ENCODE measurements at regions not wholly inside any gene's neighbourhood (a gene's known extent, or its start where the extent isn't known, plus 50 kb on each side); places are given as distances from the start of the nearest gene placed in this dataset.

GRCh38 chr1:81379430-81379829 lies 421.3 kb upstream of the ADGRL2 start:
- DNase-seq: no peak

- no peak for DNase-seq
These were observed 423.3 kb upstream of the ADGRL2 start for GRCh38 chr1:81377406-81377805.

GRCh38 chr1:81375884-81376548 lies 424.7 kb upstream of the ADGRL2 start:
- no peak for DNase-seq

GRCh38 chr1:81374481-81374880 lies 426.3 kb upstream of the ADGRL2 start:
- no peak for DNase-seq

DNA sequence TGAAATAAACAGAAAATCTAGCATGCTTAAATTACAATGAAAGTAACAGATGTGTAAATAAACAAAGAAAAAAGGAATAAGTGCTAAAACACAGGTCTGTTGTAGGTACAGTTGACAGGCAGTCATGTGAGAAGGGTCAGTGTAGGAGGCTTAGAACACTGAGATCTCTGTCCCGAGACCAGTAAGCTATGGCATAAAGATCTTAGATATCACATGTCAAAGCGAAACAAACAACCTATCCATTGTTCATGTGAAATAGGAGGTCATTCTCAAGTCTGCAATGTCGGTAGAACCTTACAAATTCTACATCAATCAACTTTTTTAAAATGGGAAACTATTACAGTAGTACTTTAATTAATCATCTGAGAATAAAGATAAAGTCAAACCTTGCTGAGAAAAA lies 428.9 kb upstream of the ADGRL2 start:
- DNase-seq: no peak

DNA sequence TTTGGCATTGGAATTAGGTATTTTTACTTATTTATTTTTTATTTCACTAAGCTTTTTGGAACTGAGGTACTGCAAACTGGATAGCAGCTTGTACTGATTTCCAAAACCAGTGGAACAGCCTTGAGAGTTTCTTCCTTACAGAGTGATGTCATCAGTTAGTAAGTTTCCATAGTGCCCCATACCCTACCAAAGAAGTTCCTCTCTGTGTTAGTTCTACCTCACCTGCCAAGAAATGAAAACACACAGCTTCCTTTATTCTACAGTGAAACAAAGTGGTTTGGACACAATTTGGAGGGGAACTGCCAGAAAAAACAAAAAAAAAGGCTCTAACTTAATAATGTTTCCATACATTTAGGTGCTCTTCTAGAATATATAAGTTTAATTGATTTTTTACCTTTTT lies 430.9 kb upstream of the ADGRL2 start:
- no peak for DNase-seq

GRCh38 chr1:81366173-81366572 lies 434.6 kb upstream of the ADGRL2 start:
- DNase-seq: no peak

DNA sequence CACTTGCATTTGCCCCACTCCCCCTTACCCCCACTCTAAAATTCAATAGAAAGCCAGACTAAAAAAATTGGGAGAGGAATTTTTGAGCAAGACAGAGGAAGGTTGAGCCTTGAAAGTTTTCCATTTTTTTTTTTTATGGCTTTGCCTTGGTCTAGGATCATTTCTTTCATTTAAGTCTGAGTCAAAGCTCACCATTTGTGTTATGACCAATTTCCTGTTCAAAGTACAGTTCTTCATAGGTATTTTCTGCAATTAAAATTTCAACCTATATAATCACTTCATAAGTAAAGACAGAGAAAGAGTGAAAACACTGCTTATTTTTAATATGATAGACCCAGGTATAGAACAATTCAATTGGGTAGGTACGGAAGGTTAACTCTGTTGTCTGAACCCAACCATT lies 436.6 kb upstream of the ADGRL2 start:
- DNase-seq: no peak

- DNase-seq: no peak
These were observed 442.6 kb upstream of the ADGRL2 start for GRCh38 chr1:81358151-81358550.

DNA sequence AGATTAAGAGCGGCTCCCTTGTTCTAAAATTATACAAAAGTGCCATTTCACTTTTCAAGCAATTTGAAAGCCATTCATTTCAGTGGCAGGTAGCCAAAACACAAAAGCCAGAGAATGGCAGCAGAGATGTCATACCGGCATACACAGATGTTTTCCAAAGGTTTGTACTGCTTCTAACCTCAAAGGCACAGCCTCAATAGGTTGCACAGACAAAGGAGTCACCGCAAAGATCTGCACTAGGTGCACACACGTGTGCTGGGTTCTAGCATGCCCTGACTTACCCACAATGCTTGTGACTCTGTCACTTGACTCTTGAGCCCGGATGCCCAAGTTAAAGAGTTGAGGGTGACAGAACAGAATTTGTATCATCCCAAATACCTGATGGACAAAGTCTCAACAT lies 448.9 kb upstream of the ADGRL2 start:
- DNase-seq: no peak

DNA sequence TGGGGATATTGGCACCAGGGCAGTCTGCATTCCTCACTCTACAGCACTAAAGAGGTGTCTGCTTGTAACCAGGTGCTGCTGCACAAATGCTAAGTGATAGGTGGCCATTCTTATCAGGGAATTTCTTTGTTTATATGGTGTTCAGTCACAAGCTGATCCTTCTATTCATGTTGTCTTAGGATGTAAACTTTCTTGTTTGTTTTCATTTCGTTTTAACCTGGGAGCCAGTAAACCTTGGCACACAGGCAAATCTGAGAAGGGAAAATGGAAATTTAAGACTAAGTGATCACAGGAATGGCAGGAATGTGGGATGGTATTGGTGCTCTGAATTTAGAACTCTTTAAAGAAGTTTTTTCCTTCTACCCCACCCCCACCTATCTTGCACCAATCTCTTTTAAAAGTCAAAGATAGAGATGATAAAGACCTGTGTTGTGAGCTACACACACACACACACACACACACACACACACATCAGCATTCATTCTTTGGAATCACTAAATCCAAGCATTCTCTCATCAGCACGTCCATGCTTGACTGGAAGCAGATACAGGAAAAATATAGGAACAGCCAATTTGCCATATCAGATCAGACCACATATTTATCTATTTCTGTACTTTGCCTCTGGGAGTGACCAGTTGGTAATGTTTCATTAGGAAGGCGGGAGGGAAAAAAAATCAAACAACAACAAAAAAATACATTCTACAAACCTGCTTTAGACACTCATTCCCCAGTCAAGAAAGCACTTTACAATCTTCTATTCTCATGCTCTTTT lies 451.4 kb upstream of the ADGRL2 start:
- DNase-seq: no peak

GRCh38 chr1:81345110-81345509 lies 455.6 kb upstream of the ADGRL2 start:
- DNase-seq: no peak

DNA sequence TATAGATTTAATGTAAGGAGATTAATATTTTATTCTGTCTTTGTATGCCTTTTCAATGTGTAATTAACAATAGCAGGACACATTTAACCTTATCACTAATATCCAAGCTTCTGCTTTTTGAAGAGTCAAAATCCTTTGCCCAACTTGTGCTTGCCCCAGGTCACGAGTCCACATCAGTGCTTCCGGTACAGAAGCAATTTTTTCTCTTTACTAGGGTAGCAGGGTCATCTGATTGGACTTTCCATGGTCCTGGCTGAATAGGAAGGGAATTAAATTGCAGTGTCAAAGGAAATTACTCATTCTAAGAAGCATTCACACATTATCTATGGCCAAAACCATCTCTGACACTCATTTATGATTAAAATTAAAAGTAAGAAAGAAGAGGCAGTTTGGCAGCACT lies 460.5 kb upstream of the ADGRL2 start:
- DNase-seq: no peak

DNA sequence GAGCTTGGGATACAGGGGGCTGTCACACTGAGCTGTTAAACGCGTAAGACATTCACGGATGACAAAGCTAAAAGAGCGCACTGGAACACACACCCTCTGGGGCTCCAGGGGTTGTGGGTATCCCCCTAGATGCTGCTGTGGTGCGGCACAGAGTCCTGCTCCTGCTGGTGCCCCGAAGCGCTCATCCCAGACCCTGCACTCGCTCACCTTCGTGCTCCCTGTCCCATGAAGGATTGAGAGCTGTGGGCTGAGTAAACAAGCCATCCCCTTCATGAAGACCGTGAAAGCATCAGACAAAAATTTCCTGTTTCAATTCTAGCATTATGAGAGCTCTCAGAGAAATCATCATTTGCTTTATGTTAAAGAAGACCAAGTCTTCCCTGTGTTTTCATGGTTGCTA lies 463.5 kb upstream of the ADGRL2 start:
- no peak for DNase-seq

- no peak for DNase-seq
These were observed 464.9 kb upstream of the ADGRL2 start for GRCh38 chr1:81335876-81336275.

DNA sequence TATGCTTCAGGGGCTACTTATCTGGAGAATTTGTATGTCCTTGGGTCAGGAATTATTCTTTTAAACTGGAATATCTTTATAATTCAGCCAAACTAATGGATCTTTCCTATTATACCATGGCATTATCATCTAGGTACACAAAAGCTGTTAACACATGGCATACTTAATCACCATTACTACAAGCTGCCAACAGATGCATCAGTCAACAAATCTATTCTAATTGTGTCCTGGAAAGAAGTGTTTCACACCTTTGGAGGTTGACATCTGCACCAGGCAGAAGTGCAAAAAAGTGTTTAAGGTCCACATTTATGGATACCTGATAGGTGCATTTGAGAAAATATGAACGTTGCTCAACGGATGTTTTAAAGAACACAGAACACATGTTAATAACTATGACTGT lies 470.2 kb upstream of the ADGRL2 start:
- DNase-seq: no peak

- no peak for DNase-seq
These were observed 470.6 kb upstream of the ADGRL2 start for GRCh38 chr1:81330111-81330510.

- DNase-seq: no peak
These were observed 471.7 kb upstream of the ADGRL2 start for GRCh38 chr1:81329041-81329440.

DNA sequence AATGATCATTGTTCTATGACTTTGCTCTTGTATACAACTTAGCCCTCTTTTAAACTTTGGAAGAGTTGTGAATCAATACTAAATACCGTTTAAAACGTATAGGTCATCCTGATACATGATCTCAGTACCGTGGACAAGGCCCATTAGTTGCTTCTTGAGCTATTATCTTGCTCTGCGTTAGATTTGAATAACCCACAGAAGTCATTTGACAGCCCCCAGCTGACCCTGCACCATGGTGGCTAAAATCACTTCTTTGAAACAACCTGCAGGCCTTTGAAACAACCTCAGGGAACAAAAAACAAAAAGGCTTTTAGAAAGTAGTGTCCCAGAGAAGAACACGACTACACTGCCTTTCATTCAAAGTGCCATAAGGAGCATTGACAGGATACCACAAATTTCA lies 473.0 kb upstream of the ADGRL2 start:
- DNase-seq: no peak

DNA sequence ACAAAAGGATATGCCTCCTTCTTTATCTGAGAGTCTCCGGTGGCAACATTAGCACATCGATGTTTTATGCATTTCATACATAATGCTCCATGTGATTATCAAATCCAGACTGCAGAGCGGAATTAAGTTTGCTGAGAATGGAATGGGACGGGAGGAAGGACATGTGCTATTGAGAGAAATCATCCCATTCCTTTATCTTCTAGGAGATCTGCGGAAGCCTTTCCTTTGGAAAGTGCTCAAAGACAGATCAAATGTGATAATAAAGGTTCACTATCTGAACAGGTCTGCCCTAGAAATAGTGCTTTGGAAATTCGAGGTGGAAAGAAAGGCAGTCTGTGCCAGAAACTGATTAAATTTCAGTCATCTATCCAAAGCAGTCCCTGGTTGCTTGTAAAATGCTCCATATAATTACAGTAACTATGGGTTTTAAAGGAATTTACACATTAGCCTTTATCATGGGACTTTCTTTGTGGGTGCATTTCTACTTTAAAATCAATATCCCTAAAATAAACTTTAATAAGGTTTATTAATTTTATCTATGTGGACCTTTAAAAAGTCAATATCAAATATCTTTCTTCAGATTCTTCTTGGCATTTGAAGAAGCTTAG lies 473.5 kb upstream of the ADGRL2 start:
- no peak for DNase-seq

DNA sequence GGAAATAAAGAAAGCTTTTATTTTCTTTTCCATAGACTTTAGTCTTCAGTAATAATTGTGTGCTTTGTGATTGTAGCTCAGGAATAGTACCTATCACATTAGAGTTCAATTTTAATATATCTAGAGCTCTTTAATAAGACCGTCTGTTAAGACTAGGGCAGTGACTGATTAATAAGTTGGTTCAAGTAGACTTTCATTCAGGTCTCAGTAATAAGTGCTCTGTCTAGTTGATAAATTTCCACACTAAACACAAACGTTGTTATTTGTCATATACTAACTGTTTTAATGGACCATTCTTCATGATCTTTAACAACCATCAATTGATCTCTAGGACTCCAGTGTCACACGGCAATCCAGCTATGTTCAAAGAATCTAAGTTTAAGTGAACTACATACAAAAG lies 474.5 kb upstream of the ADGRL2 start:
- DNase-seq: no peak

- DNase-seq: no peak
These were observed 475.3 kb upstream of the ADGRL2 start for GRCh38 chr1:81325397-81325796.

GRCh38 chr1:81323862-81324261 lies 476.9 kb upstream of the ADGRL2 start:
- no peak for DNase-seq

- no peak for DNase-seq
These were observed 483.5 kb upstream of the ADGRL2 start for GRCh38 chr1:81317191-81317590.

Measured in NCI-H1694 (cell line).